ENCODE measurements at regions not wholly inside any gene's neighbourhood (a gene's known extent, or its start where the extent isn't known, plus 50 kb on each side); places are given as distances from the start of the nearest gene placed in this dataset.
"Not testable (repeated sequence)": the region's sequence is repeated elsewhere in the genome, so short reads cannot be mapped to it uniquely, and the experiment has no call there.

DNA sequence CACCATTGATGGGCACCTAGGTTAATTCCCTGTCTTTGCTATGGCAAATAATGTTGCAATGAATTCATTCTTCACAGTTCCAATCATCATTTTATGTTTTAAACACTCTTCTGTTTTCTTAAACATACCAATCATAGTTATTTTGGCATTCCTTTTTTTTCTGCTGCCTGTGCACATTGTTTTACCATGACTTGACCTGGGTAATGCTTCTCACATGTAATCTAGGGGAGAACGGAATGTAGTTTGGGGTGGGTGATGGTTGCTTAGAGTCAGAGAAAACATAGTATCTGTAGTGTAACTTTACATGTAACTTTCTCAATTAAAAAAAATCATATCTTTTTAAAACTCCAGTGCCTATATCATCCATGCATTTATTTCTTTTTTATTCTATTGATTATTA is 1945.3 kb upstream of the RAG2 start:
- no peak for DNase-seq

GRCh38 chr11:38538866-38539680 is 1941.0 kb upstream of the RAG2 start:
- no peak for DNase-seq

GRCh38 chr11:38530226-38530625 is 1932.2 kb upstream of the RAG2 start:
- no peak for DNase-seq

GRCh38 chr11:38524945-38525344 is 1926.9 kb upstream of the RAG2 start:
- DNase-seq = no peak

GRCh38 chr11:38517991-38518390 is 1920.0 kb upstream of the RAG2 start:
- no peak for DNase-seq

- DNase-seq = not testable (repeated sequence)
Measured at GRCh38 chr11:38512830-38513229, 1914.8 kb upstream of the RAG2 start.

GRCh38 chr11:38510041-38510440 is 1912.0 kb upstream of the RAG2 start:
- DNase-seq = no peak

GRCh38 chr11:38503876-38504275 is 1905.8 kb upstream of the RAG2 start:
- no peak for DNase-seq

DNA sequence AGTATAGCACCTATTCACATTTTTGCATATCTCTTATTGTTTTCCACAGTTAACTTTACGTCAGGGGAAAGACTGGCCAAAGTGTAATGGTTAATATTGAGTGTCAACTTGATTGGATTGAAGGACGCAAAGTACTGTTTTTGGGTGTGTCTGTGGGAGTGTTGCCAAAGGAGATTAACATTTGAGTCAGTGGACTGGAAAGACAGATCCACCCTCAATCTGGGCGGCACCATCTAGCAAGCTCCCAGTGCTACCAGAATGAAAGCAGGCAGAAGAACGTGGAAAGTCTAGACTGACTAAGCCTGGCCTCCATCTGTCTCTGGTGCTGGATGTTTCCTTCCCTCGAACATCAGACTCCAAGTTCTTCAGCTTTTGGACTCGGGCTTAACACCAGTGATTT is 1900.7 kb upstream of the RAG2 start:
- DNase-seq = no peak

GRCh38 chr11:38491986-38492385 is 1894.0 kb upstream of the RAG2 start:
- DNase-seq = no peak

- DNase-seq = no peak
Measured at GRCh38 chr11:38481391-38481790, 1883.4 kb upstream of the RAG2 start.

- DNase-seq = no peak
Measured at GRCh38 chr11:38476808-38477575, 1879.0 kb upstream of the RAG2 start.

DNA sequence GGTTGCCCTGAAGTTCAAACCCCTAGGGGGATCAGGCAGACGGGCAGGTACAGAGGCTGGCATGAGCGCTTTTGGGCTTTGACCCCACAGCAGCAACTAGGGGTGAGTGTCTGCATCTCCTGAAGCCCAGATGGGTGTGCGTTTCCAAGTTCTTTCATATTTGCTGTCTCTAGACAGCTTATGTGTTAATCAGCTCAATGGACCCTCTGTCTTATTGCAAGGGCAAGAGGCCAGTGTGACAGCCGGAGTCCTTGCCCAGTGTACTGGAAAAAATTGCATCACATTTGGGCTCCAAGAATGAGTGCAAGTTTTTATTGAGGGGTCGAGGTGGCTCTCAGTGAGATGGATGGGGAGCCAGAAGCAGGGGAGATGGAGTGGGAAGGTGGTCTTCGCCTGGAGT is 1863.7 kb upstream of the RAG2 start:
- DNase-seq = no peak

GRCh38 chr11:38460896-38461295 is 1862.9 kb upstream of the RAG2 start:
- DNase-seq = no peak

DNA sequence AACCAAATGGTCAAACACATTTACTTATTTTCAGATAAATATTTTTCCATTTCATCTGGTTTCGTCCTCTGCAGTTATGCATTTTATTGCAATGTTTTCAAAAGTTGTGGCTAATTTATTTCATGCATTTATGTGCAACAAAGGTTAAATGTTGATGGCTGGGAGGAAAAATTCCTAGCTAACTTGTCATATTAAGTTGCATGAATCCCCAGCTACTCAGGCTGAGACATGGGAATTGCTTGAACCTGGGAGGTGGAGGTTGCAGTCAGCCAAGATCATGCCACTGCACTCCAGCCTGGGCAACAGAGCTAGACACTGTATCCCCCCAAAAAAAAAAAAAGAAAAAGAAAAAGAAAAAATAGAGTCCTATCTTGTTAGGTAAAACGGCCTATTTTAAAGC is 1862.4 kb upstream of the RAG2 start:
- DNase-seq = no peak

DNA sequence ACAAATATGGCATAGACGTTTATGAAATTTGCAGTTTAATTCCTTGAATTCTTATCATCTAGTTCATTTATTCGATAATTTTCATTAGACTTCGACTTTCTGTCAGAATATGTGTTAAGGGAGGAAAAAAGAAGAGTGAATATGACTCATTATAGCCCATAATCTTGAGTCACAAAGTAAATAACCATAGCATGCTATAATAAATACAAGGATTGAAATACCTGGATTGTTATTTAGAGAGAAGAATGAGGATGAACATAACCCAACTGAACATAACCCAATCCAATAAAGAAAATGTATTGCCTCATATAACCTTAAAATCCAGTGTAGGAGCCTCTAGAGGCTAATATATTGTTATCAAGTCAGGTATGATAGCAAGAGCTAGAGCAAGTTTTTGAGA is 1858.3 kb upstream of the RAG2 start:
- no peak for DNase-seq

- DNase-seq = no peak
Measured at GRCh38 chr11:38448284-38448683, 1850.2 kb upstream of the RAG2 start.

GRCh38 chr11:38446336-38446735 is 1848.3 kb upstream of the RAG2 start:
- DNase-seq = no peak

GRCh38 chr11:38438091-38438490 is 1840.1 kb upstream of the RAG2 start:
- no peak for DNase-seq

DNA sequence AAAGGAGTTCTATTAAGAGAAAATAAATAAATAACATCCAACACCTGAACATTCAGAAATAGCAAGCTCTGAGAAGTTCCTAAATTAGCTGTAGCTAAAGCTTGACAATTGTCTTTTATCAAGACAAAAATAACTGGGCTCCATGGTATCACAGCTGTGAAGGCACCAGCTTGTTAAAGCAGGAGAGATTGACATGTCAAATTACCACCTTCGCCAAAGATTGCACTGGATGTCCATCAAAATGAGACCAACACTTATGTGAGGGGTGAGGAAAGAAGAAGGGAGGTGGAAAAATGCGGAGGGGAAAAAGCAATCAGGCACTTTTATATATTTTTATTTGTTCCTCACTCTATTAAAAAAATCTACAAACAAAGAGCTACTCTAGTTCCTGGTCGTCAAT is 1827.5 kb upstream of the RAG2 start:
- no peak for DNase-seq

DNA sequence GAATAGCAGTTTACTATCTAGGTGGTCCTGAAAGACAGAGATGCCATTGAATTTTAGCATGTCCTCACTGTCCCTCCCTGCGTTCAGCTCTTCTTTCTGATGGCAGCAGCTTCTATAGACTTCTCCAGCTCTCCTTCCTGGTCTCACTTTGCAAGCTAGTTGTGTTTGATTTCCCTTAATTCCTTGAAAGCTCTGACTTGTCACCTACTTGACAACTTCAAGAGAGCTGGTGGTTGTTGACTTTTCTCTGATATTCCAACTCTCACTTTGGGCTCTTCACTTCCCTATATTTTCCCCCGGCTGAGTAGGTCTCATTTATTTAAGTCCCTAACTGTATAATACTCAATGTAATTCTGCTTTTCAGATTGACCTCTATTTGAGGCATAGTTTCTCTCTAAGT is 1825.0 kb upstream of the RAG2 start:
- no peak for DNase-seq

DNA sequence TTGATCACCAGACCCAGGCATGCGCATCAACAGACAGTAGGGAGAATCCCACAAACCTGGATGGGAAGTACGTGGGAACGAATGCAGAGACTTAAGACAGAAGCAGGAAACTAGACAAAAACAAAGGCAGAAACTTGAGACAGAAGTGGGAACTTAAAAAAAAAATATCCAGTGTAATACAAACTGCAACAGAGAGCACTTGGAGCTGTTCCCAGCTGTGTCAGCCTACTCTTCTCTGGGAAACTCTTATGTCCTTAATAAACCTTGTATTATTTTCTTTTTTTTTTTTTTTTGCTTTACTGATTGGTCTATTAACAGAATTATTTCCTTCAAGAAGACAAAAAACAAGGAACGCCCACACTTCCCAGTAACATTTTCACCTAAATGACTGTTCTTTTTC is 1818.1 kb upstream of the RAG2 start:
- DNase-seq = no peak

GRCh38 chr11:38411149-38411548 is 1813.1 kb upstream of the RAG2 start:
- no peak for DNase-seq

DNA sequence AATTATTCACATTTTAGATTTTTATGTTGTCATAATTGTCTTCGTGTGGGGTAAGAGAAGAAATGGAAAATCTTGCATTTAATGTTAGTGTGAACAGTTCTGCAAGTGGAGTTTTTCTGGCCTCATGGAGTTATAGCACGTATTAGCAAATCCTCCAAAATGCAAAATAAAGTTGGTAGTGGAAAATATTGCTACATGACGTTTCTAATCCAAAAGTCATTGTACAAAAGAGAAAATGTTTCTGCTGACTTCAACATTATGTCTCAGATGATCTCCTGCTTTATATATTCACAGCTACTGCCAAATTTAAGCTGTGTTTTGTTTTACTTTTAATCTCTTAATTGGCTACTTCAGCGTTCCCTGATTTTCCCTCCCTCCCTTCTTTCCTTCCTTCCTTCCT is 1804.0 kb upstream of the RAG2 start:
- no peak for DNase-seq
